T47D (cell line): ENCODE measurements at regions not wholly inside any gene's neighbourhood (a gene's known extent, or its start where the extent isn't known, plus 50 kb on each side); places are given as distances from the start of the nearest gene placed in this dataset.

Experiments
- DNase-seq, 2 experiments: peaks; one replicate each; pipeline versions ENCODE4 v3.0.0 to v3.0.0-alpha.2; 2011 to 2012; ENCODE audit warnings: low read depth in 1 of 2, low spot score in 1 of 2
- JUND ChIP-seq: IDR thresholded peaks from 2 replicates; pipeline ENCODE4 v1.6.1; 2012; ENCODE audit warnings: low read depth
- in situ Hi-C: cut with HindIII; loops from 2 replicates; pipeline ENCODE4 v1.10.0; 2016; ENCODE audit warnings: low sequenced_read_pairs, low pct_unique_long_range_greater_than_20kb

GRCh38 chr3:102748646-102749045 is 313.8 kb downstream of the ZPLD1 start:
- DNase-seq: no peak
- in situ Hi-C loops: no loop called here
- no peak for TF ChIP-seq JUND

GRCh38 chr3:102750322-102750721 is 315.5 kb downstream of the ZPLD1 start:
- DNase-seq: no peak
- no peak for TF ChIP-seq JUND
- in situ Hi-C loops: no loop called here

- DNase-seq: no peak
- TF ChIP-seq JUND: no peak
- in situ Hi-C loops: no loop called here
Measured at GRCh38 chr3:102753901-102754300, 319.1 kb downstream of the ZPLD1 start.

- no peak for DNase-seq
- no peak for TF ChIP-seq JUND
- in situ Hi-C loops: no loop called here
Measured at GRCh38 chr3:102756706-102757105, 321.9 kb downstream of the ZPLD1 start.

- no peak for DNase-seq
- TF ChIP-seq JUND: no peak
- in situ Hi-C loops: no loop called here
Measured at GRCh38 chr3:102757950-102758349, 323.1 kb downstream of the ZPLD1 start.

GRCh38 chr3:102761766-102762165 is 327.0 kb downstream of the ZPLD1 start:
- DNase-seq: no peak
- TF ChIP-seq JUND: no peak
- in situ Hi-C loops: no loop called here

GRCh38 chr3:102790747-102791325 is 356.0 kb downstream of the ZPLD1 start:
- no peak for DNase-seq
- in situ Hi-C loops: no loop called here
- TF ChIP-seq JUND: no peak

GRCh38 chr3:102791641-102792589 is 357.1 kb downstream of the ZPLD1 start:
- DNase-seq: no peak
- no peak for TF ChIP-seq JUND
- in situ Hi-C loops: no loop called here

GRCh38 chr3:102796804-102797203 is 362.0 kb downstream of the ZPLD1 start:
- in situ Hi-C loops: no loop called here
- no peak for TF ChIP-seq JUND
- DNase-seq: no peak

- no peak for TF ChIP-seq JUND
- in situ Hi-C loops: no loop called here
- DNase-seq: no peak
Measured at GRCh38 chr3:102802819-102803420, 368.1 kb downstream of the ZPLD1 start.

GRCh38 chr3:102810937-102811336 is 376.1 kb downstream of the ZPLD1 start:
- in situ Hi-C loops: no loop called here
- no peak for TF ChIP-seq JUND
- no peak for DNase-seq

GRCh38 chr3:102826636-102827035 is 391.8 kb downstream of the ZPLD1 start:
- no peak for TF ChIP-seq JUND
- no peak for DNase-seq
- in situ Hi-C loops: no loop called here

GRCh38 chr3:102827386-102827785 is 392.6 kb downstream of the ZPLD1 start:
- TF ChIP-seq JUND: no peak
- in situ Hi-C loops: no loop called here
- no peak for DNase-seq

GRCh38 chr3:102830415-102830814 is 395.6 kb downstream of the ZPLD1 start:
- in situ Hi-C loops: no loop called here
- no peak for DNase-seq
- TF ChIP-seq JUND: no peak
